ENCODE measurements at regions not wholly inside any gene's neighbourhood (a gene's known extent, or its start where the extent isn't known, plus 50 kb on each side); places are given as distances from the start of the nearest gene placed in this dataset.

DNA sequence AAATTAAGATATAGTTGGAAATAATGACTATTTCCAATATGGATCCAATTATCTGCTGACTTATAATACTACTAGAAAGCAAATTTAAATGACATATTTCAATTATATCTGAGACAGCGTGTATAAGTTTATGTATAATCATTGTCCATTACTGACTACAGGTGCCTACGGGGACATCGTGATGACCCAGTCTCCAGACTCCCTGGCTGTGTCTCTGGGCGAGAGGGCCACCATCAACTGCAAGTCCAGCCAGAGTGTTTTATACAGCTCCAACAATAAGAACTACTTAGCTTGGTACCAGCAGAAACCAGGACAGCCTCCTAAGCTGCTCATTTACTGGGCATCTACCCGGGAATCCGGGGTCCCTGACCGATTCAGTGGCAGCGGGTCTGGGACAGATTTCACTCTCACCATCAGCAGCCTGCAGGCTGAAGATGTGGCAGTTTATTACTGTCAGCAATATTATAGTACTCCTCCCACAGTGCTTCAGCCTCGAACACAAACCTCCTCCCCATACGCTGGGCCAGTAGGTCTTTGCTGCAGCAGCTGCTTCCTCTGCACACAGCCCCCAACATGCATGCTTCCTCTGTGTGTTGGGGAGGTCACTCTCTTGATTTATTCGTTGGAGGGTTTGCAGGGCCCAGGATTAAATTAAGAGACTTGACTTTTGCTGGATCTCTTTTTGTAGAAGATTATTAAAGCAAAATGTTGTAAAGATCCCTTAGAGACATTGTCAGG lies 194.4 kb downstream of the RPIA start:
- TF ChIP-seq, protein P1, sequence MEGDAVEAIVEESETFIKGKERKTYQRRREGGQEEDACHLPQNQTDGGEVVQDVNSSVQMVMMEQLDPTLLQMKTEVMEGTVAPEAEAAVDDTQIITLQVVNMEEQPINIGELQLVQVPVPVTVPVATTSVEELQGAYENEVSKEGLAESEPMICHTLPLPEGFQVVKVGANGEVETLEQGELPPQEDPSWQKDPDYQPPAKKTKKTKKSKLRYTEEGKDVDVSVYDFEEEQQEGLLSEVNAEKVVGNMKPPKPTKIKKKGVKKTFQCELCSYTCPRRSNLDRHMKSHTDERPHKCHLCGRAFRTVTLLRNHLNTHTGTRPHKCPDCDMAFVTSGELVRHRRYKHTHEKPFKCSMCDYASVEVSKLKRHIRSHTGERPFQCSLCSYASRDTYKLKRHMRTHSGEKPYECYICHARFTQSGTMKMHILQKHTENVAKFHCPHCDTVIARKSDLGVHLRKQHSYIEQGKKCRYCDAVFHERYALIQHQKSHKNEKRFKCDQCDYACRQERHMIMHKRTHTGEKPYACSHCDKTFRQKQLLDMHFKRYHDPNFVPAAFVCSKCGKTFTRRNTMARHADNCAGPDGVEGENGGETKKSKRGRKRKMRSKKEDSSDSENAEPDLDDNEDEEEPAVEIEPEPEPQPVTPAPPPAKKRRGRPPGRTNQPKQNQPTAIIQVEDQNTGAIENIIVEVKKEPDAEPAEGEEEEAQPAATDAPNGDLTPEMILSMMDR (IDR thresholded peaks at IDR 0.05; ENCODE audit: poor library complexity) = no peak
- TF ChIP-seq EZH2phosphoT487 (IDR thresholded peaks at IDR 0.05; ENCODE audit: low read depth, severe bottlenecking, unreplicated experiment) (no peak), EZH2 (IDR thresholded peaks at IDR 0.05; ENCODE audit: borderline replicate concordance) (no peak)

Measured in hepatocyte (in vitro differentiated cells).